Gastroesophageal sphincter (tissue), 2 donors: ENCODE measurements at regions not wholly inside any gene's neighbourhood (a gene's known extent, or its start where the extent isn't known, plus 50 kb on each side); places are given as distances from the start of the nearest gene placed in this dataset.

Experiments used
- EP300 ChIP-seq: sonication (generic); formaldehyde crosslinking; IDR thresholded peaks from one replicate; pipeline ENCODE4 v1.6.1; 2017; ENCODE audit warnings: antibody characterized with exemption, mild to moderate bottlenecking
- POLR2AphosphoS5 ChIP-seq: sonication (generic); formaldehyde crosslinking; IDR thresholded peaks from one replicate; pipeline ENCODE4 v1.6.1; 2017; ENCODE audit warnings: antibody characterized with exemption

GRCh38 chr1:217273866-217274265, 357.0 kb downstream of the GPATCH2 start:
- TF ChIP-seq POLR2AphosphoS5 = no peak
- TF ChIP-seq EP300 = no peak
